GM18909 (cell line): ENCODE measurements at regions not wholly inside any gene's neighbourhood (a gene's known extent, or its start where the extent isn't known, plus 50 kb on each side); places are given as distances from the start of the nearest gene placed in this dataset.
"Not testable (repeated sequence)": the region's sequence is repeated elsewhere in the genome, so short reads cannot be mapped to it uniquely, and the experiment has no call there.

Source experiments
- ATAC-seq: cut with Tn5 transposase; IDR thresholded peaks from one replicate; pipeline ENCODE4 v1.9.1; 2021; ENCODE audit warnings: mild to moderate bottlenecking; ENCODE audit not compliant: unreplicated experiment, poor library complexity

- not testable (repeated sequence) for ATAC-seq
Measured at GRCh38 chr9:33734941-33735835, 60.2 kb upstream of the PRSS3 start.

GRCh38 chr9:33737811-33738606, 57.4 kb upstream of the PRSS3 start:
- no peak for ATAC-seq

GRCh38 chr9:33739398-33739797, 56.0 kb upstream of the PRSS3 start:
- ATAC-seq = no peak

DNA sequence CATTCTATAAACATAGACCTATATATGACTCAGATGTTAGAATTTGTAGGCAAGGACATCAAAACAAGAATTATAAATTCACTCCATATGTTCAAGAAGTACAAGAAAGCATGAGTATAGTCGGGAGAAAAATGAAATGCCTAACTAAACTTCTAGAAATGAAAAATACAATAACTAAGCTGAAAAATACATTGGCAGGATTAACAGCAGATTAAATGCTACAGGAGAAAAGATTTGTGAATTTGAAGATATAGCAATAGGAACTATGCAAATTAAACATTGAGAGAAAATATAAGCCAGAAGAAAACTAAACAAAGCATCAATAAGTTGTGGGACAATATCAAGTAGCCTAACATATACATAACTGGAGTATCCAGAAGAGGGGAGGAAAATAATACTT, 55.3 kb upstream of the PRSS3 start:
- no peak for ATAC-seq

DNA sequence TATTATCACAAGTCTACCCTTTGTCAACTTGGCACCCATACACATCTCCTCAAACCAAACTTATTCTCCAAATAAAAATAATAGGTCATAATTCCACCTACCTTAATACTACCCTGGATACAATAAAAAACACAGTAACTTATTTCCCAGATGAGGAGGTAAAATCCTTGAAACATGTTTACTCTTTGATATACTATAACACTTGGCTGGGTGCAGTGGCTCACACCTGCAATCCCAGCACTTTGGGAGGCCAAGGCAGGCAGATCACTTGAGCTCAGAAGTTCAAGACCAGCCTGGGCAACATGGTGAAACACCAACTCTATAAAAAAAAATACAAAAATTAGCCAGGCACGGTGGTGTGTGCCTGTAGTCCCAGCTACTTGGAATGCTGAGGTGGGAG, 54.4 kb upstream of the PRSS3 start:
- not testable (repeated sequence) for ATAC-seq

- no peak for ATAC-seq
Measured at GRCh38 chr9:33742051-33742450, 53.3 kb upstream of the PRSS3 start.

DNA sequence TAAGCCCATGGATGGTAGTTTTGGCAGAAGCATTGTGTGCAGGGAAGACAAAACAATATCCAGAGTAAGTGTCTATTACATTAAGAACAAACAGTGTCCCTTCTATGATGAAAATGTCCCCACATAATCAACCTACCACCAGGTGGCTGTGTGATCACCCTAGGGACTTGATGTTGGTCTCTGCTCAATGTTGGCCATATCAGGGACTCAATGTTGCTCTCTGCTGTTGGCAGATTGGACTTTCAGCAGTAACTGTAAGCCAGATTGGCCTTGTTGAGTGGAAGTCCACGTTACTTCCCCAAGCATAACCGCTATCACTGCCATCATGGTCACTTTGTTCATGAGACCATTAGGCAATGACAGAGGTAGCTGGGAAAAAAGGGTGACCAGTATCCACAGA, 52.8 kb upstream of the PRSS3 start:
- ATAC-seq = no peak
